HepG2 (cell line): ENCODE measurements at regions not wholly inside any gene's neighbourhood (a gene's known extent, or its start where the extent isn't known, plus 50 kb on each side); places are given as distances from the start of the nearest gene placed in this dataset.

Experiments
- ATAC-seq: fragments of 200-7000 bp; cut with Tn5 transposase; 3 replicates; pipeline ENCODE4 v1.9.1; 2020; ENCODE audit warnings: mild to moderate bottlenecking, moderate library complexity
- BruUV-seq: library from RNA; stranded (reverse); fragments of 400-500 nt; replicated peaks from 2 replicates; lab custom pipeline; 2021; lab: Mats Ljungman, UMichigan
- CTCF ChIA-PET: fragments of 300-600 bp; formaldehyde crosslinking; extraction: SDS; loops from one replicate; lab custom pipeline; 2021; ENCODE audit warnings: low total read pairs, inconsistent platforms, low intra/inter-chr PET ratio; lab: Yijun Ruan, JAX
- POLR2A ChIA-PET: fragments of 350-600 bp; sonication (Branson Sonifier 250); formaldehyde crosslinking; loops from one replicate; lab custom pipeline; 2020; ENCODE audit warnings: antibody characterized with exemption, inconsistent platforms; lab: Yijun Ruan, JAX
- DNase-seq: peaks from one replicate; pipeline ENCODE4 v3.0.0-alpha.2; 2015; ENCODE audit warnings: low spot score
- FAIRE-seq: peaks from 3 replicates; lab custom pipeline; 2011; peaks lifted over from hg19 to GRCh38; lab: Jason Lieb, UNC
- H2AFZ ChIP-seq: one replicate; pipeline ENCODE4 v1.6.1; 2011; ENCODE audit warnings: low read length, inconsistent platforms
- H3K27ac ChIP-seq: fragments of 300-600 bp; 3 replicates; pipeline ENCODE4 v1.8.0; 2011; ENCODE audit warnings: mixed run types, mild to moderate bottlenecking, mixed read lengths, low read length, inconsistent platforms; ENCODE audit not compliant: insufficient read depth; ENCODE audit errors: extremely low read length
- H3K27me3 ChIP-seq, 2 experiments: fragments of 200-600 bp in 1 of 2; 2 replicates in 1 of 2; 3 replicates in 1 of 2; pipeline versions ENCODE4 v1.6.0 to v1.8.0; 2011; ENCODE audit warnings: low read length in 2 of 2, mild to moderate bottlenecking in 2 of 2, moderate library complexity in 2 of 2, inconsistent platforms in 1 of 2; ENCODE audit not compliant: insufficient read depth in 2 of 2, control insufficient read depth in 1 of 2
- H3K36me3 ChIP-seq, 2 experiments: fragments of 200-600 bp in 1 of 2; replicated peaks in 1 of 2; 2 replicates in 1 of 2; 3 replicates in 1 of 2; pipeline versions ENCODE4 v1.5.1 to v1.8.0; 2011; ENCODE audit warnings: low read length in 2 of 2, inconsistent platforms in 1 of 2; ENCODE audit not compliant: insufficient read depth in 2 of 2, control insufficient read depth in 1 of 2
- H3K4me1 ChIP-seq: 2 replicates; pipeline ENCODE4 v1.5.1; 2012; ENCODE audit warnings: low read length, inconsistent platforms; ENCODE audit not compliant: insufficient read depth
- H3K4me2 ChIP-seq: 2 replicates; pipeline ENCODE4 v1.6.0; 2011; ENCODE audit warnings: low read depth, low read length, inconsistent platforms
- H3K4me3 ChIP-seq, 3 experiments: fragments of 200-600 bp in 1 of 3; sonication (generic), shearing (Covaris generic) in 1 of 3; replicated peaks in 1 of 3; 2 replicates each; pipeline ENCODE4 v1.5.1; 2011 to 2016; ENCODE audit warnings: low read length in 3 of 3, inconsistent platforms in 2 of 3, low read depth in 2 of 3, mild to moderate bottlenecking in 2 of 3, control low read depth in 1 of 3, mixed read lengths in 1 of 3; ENCODE audit not compliant: insufficient read depth in 1 of 3
- H3K79me2 ChIP-seq: one replicate; pipeline ENCODE4 v1.6.1; 2011; ENCODE audit warnings: low read length, inconsistent platforms; ENCODE audit not compliant: insufficient read depth
- H3K9ac ChIP-seq: 2 replicates; pipeline ENCODE4 v1.6.0; 2011; ENCODE audit warnings: mild to moderate bottlenecking, low read depth, low read length, inconsistent platforms; ENCODE audit not compliant: insufficient read depth
- H3K9me3 ChIP-seq: 2 replicates; pipeline ENCODE4 v1.5.1; 2012; ENCODE audit warnings: mild to moderate bottlenecking, low read length
- H4K20me1 ChIP-seq: 2 replicates; pipeline ENCODE4 v1.6.0; 2011; ENCODE audit warnings: inconsistent platforms, mild to moderate bottlenecking, low read length, moderate library complexity; ENCODE audit not compliant: insufficient read depth
- BHLHE40 ChIP-seq: IDR thresholded peaks from 2 replicates; pipeline ENCODE4 v1.6.1; 2011; ENCODE audit warnings: low read length, improper control_type of control experiment
- BRD4 ChIP-seq: sonication (generic); formaldehyde crosslinking; IDR thresholded peaks from 2 replicates; pipeline ENCODE4 v1.4.0; 2020; ENCODE audit warnings: missing genetic modification reagents
- CREM ChIP-seq, 2 experiments: sonication (generic) in 1 of 2; formaldehyde crosslinking in 1 of 2; IDR thresholded peaks; 2 replicates each; pipeline versions ENCODE4 v1.4.0 to v1.6.1; 2016 to 2020; ENCODE audit warnings: antibody characterized with exemption in 1 of 2, mild to moderate bottlenecking in 1 of 2, missing genetic modification reagents in 1 of 2
- FOXC1 ChIP-seq: sonication (generic); formaldehyde crosslinking; IDR thresholded peaks from 2 replicates; pipeline ENCODE4 v1.8.0; 2022; ENCODE audit warnings: mild to moderate bottlenecking, missing genetic modification reagents, borderline replicate concordance
- KLF15 ChIP-seq: sonication (generic); formaldehyde crosslinking; IDR thresholded peaks from 2 replicates; pipeline ENCODE4 v1.8.1; 2023; ENCODE audit warnings: borderline replicate concordance, mild to moderate bottlenecking, inconsistent platforms, missing genetic modification reagents, mixed read lengths
- SALL1 ChIP-seq: sonication (generic); formaldehyde crosslinking; IDR thresholded peaks from 2 replicates; pipeline ENCODE4 v1.8.0; 2022; ENCODE audit warnings: mild to moderate bottlenecking, missing genetic modification reagents
- SNRNP70 ChIP-seq: fragments of 200-400 bp; formaldehyde crosslinking; IDR thresholded peaks from 2 replicates; pipeline ENCODE4 v1.6.1; 2017; ENCODE audit warnings: mild to moderate bottlenecking, low read depth, low read length, moderate library complexity
- THAP11 ChIP-seq: IDR thresholded peaks from 2 replicates; pipeline ENCODE4 v1.6.1; 2016; ENCODE audit warnings: missing biosample characterization, missing genetic modification reagents
- TOE1 ChIP-seq: sonication (generic); formaldehyde crosslinking; IDR thresholded peaks from 2 replicates; pipeline ENCODE4 v1.4.0; 2020; ENCODE audit warnings: mild to moderate bottlenecking, missing genetic modification reagents
- ZNF101 ChIP-seq: sonication (generic); formaldehyde crosslinking; IDR thresholded peaks from 2 replicates; pipeline ENCODE4 v1.4.0; 2020; ENCODE audit warnings: mild to moderate bottlenecking, low read depth, missing genetic modification reagents, borderline replicate concordance
- ZNF205 ChIP-seq: IDR thresholded peaks from 2 replicates; pipeline ENCODE4 v1.6.1; 2018; ENCODE audit warnings: missing biosample characterization, missing genetic modification reagents
- ZNF557 ChIP-seq: sonication (generic); formaldehyde crosslinking; IDR thresholded peaks from 2 replicates; pipeline ENCODE4 v1.4.0; 2020; ENCODE audit warnings: missing genetic modification reagents
- ZNF569 ChIP-seq: sonication (generic); formaldehyde crosslinking; IDR thresholded peaks from 2 replicates; pipeline ENCODE4 v1.5.0; 2020; ENCODE audit warnings: mild to moderate bottlenecking, missing genetic modification reagents, moderate library complexity, borderline replicate concordance
- ZNF749 ChIP-seq: sonication (generic); formaldehyde crosslinking; IDR thresholded peaks from 2 replicates; pipeline ENCODE4 v1.8.0; 2022; ENCODE audit warnings: mild to moderate bottlenecking, missing genetic modification reagents, moderate library complexity, borderline replicate concordance
- ZNF75D ChIP-seq: sonication (generic); formaldehyde crosslinking; IDR thresholded peaks from 2 replicates; pipeline ENCODE4 v1.8.1; 2023; ENCODE audit warnings: missing genetic modification reagents, mild to moderate bottlenecking, borderline replicate concordance
- WGBS: methylation state at CpG from one replicate; pipeline ENCODE4 v1.1.6; 2017; ENCODE audit warnings: low lambda C conversion rate; 5-methylcytosine and 5-hydroxymethylcytosine counted together
- in situ Hi-C: cut with HindIII; loops from 2 replicates; pipeline ENCODE4 v1.10.0; 2017; ENCODE audit warnings: low pct_unique_long_range_greater_than_20kb; ENCODE audit not compliant: extremely low pct_ligation_motif_present
- intact Hi-C: fragments of 100-400 bp; cut with micrococcal nuclease; formaldehyde crosslinking; loops from one replicate; pipeline ENCODE4 v1.10.0; 2022; ENCODE audit not compliant: unreplicated experiment

- H2AFZ ChIP-seq, result no peak overlapping the region
- CTCF ChIA-PET, result no interaction called here
- H3K27ac ChIP-seq, result no peak overlapping the region
- no peak overlapping the region for H3K4me3 ChIP-seq
- DNase-seq (no peak), FAIRE-seq (no peak), ATAC-seq (no peak)
- POLR2A ChIA-PET, result no interaction called here
- intact Hi-C loops (no loop called here), in situ Hi-C loops (no loop called here)
- no peaks in the 10 kb centered on the region for H3K36me3 ChIP-seq
- no peaks in the 10 kb centered on the region for H3K79me2 ChIP-seq
- TF ChIP-seq BHLHE40 (no peak), THAP11 (no peak), CREM (IDR thresholded peaks at IDR 0.05) (no peak), CREM (CRISPR knock-in tag; IDR thresholded peaks at IDR 0.05) (no peak), KLF15 (CRISPR knock-in tag) (no peak), FOXC1 (CRISPR knock-in tag) (no peak), SNRNP70 (no peak), TOE1 (no peak), ZNF205 (CRISPR knock-in tag) (no peak), BRD4 (CRISPR knock-in tag) (no peak), ZNF101 (CRISPR knock-in tag) (no peak), ZNF569 (CRISPR knock-in tag) (no peak), ZNF749 (CRISPR knock-in tag) (no peak), ZNF75D (CRISPR knock-in tag) (no peak), ZNF557 (CRISPR knock-in tag) (no peak), SALL1 (CRISPR knock-in tag) (no peak)
- no peak overlapping the region for H3K9ac ChIP-seq
- H3K9me3 ChIP-seq, result peaks cover 40% of the 10 kb centered on the region
- H3K4me1 ChIP-seq, result no peaks in the 10 kb centered on the region
- BruUV-seq, result no TSS peak
- H3K27me3 ChIP-seq, result no peaks in the 10 kb centered on the region
- 49% methylated on average over 1 of the region's 1 CpG for WGBS
- H4K20me1 ChIP-seq, result no peaks in the 10 kb centered on the region
- H3K4me2 ChIP-seq, result no peak overlapping the region
Measured at GRCh38 chr6:22083119-22083518, 213.7 kb downstream of the PRL start.
